ENCODE measurements at regions not wholly inside any gene's neighbourhood (a gene's known extent, or its start where the extent isn't known, plus 50 kb on each side); places are given as distances from the start of the nearest gene placed in this dataset.

GRCh38 chr6:67888886-67889681 lies 746.0 kb upstream of the ADGRB3 start:
- no peaks in the 10 kb centered on the region for H3K27me3 Mint-ChIP-seq
- H3K4me1 Mint-ChIP-seq, result no peaks in the 10 kb centered on the region
- DNase-seq (no peak), ATAC-seq (ENCODE audit: low read depth) (no peak)
- POLR2A ChIA-PET, result no interaction called here
- peaks cover 4% of the 10 kb centered on the region for H3K9me3 Mint-ChIP-seq
- H3K4me3 Mint-ChIP-seq, result no peak overlapping the region
- no peak overlapping the region for H3K27ac Mint-ChIP-seq
- no peaks in the 10 kb centered on the region for H3K36me3 Mint-ChIP-seq

- no peak overlapping the region for H3K27ac Mint-ChIP-seq
- POLR2A ChIA-PET, result no interaction called here
- no peaks in the 10 kb centered on the region for H3K4me1 Mint-ChIP-seq
- no peaks in the 10 kb centered on the region for H3K36me3 Mint-ChIP-seq
- no peaks in the 10 kb centered on the region for H3K27me3 Mint-ChIP-seq
- peaks cover 4% of the 10 kb centered on the region for H3K9me3 Mint-ChIP-seq
- DNase-seq, result no peak
- ATAC-seq (ENCODE audit: low read depth), result no peak
- no peak overlapping the region for H3K4me3 Mint-ChIP-seq
These were observed 746.6 kb upstream of the ADGRB3 start for GRCh38 chr6:67888546-67888885.

GRCh38 chr6:67887747-67888545 lies 747.1 kb upstream of the ADGRB3 start:
- ATAC-seq (ENCODE audit: low read depth) (no peak), DNase-seq (no peak)
- Mint-ChIP-seq H3K9me3 (peaks cover 4% of the 10 kb centered on the region), H3K27me3 (no peaks in the 10 kb centered on the region), H3K4me1 (no peaks in the 10 kb centered on the region), H3K36me3 (no peaks in the 10 kb centered on the region), H3K27ac (no peak overlapping the region), H3K4me3 (no peak overlapping the region)
- POLR2A ChIA-PET, result no interaction called here

DNA sequence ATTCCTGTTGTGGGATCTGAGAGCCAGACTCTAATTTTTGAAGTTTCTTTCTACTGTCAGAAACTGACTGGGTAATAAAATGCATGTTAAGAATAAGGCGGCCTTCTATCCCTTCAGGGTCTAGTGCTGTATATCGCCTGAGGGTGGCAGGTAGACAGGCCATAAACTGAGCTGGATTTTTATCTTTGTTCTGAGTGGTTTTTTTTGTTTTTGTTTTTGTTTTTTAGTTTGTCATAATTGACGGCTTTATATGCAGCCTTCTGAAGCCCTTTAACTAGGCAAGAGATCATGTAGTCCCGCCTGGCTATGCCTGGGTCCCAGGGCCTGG lies 747.7 kb upstream of the ADGRB3 start:
- H3K27me3 Mint-ChIP-seq, result no peaks in the 10 kb centered on the region
- no peak overlapping the region for H3K27ac Mint-ChIP-seq
- ATAC-seq (ENCODE audit: low read depth) (no peak), DNase-seq (no peak)
- POLR2A ChIA-PET, result no interaction called here
- no peaks in the 10 kb centered on the region for H3K36me3 Mint-ChIP-seq
- H3K4me3 Mint-ChIP-seq, result no peak overlapping the region
- H3K9me3 Mint-ChIP-seq, result peaks cover 4% of the 10 kb centered on the region
- no peaks in the 10 kb centered on the region for H3K4me1 Mint-ChIP-seq

DNA sequence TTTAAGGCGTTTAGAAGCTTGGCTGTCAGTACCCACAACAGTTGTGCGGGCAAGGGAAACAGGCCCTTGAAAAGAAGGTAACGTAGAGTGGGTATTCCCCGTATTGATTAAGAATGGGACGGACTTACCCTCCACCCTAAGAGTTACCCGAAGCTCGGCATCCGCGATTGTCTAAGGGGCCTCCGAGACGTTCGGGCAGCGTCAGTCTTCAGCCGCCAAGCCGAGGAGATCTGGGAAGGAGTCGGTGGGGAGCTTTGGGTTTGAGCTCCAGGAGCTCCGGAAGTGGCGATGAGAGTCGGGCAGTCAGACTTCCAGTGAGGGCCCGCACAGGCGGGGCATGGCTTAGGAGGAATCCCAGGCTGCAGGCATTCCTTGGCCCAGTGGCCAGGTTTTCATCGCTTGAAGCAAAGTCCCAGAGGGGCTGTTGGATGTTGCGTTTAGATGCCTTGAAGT lies 748.2 kb upstream of the ADGRB3 start:
- ATAC-seq (ENCODE audit: low read depth) (no peak), DNase-seq (no peak)
- no peaks in the 10 kb centered on the region for H3K36me3 Mint-ChIP-seq
- H3K9me3 Mint-ChIP-seq, result peaks cover 4% of the 10 kb centered on the region
- H3K4me1 Mint-ChIP-seq, result no peaks in the 10 kb centered on the region
- no peaks in the 10 kb centered on the region for H3K27me3 Mint-ChIP-seq
- H3K4me3 Mint-ChIP-seq, result no peak overlapping the region
- H3K27ac Mint-ChIP-seq, result no peak overlapping the region
- POLR2A ChIA-PET, result no interaction called here

DNA sequence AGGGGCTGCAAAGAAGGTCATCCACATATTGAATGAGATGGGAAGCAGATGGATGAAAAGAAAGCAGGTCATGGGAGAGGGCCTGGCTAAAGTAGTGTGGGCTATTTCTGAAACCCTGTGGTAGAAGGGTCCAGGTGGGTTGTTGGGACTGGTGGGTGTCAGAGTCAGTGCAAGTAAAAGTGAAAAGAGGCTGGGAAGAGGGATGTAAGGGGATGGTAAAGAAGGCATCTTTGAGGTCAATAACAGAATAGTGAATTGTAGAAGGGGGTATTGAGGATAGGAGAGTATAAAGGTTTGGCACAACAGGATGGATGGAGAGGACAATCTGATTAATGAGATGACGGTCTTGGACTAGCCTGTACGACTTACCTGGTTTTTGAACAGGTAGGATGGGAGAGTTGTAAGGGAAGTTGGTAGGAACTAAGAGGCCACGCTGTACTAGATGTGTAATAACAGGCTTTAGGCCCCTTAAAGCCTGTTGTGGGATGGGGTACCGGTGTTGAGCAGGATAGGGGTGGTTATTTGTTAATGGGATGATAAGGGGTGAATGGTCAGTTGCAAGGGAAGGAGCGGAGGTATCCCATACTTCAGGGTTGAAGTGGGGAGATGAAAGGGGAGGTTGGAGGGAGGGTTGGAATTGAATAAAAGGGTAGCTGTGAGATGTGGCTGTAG lies 748.9 kb upstream of the ADGRB3 start:
- Mint-ChIP-seq H3K27me3 (no peaks in the 10 kb centered on the region), H3K4me3 (no peak overlapping the region), H3K4me1 (no peaks in the 10 kb centered on the region), H3K27ac (no peak overlapping the region), H3K9me3 (peaks cover 4% of the 10 kb centered on the region), H3K36me3 (no peaks in the 10 kb centered on the region)
- ATAC-seq (ENCODE audit: low read depth) (no peak), DNase-seq (no peak)
- POLR2A ChIA-PET, result no interaction called here

- Mint-ChIP-seq H3K9me3 (peaks cover 4% of the 10 kb centered on the region), H3K27me3 (no peaks in the 10 kb centered on the region), H3K36me3 (no peaks in the 10 kb centered on the region), H3K4me3 (no peak overlapping the region), H3K4me1 (no peaks in the 10 kb centered on the region), H3K27ac (no peak overlapping the region)
- ATAC-seq (ENCODE audit: low read depth) (no peak), DNase-seq (no peak)
- POLR2A ChIA-PET, result no interaction called here
These were observed 749.7 kb upstream of the ADGRB3 start for GRCh38 chr6:67885081-67886033.

DNA sequence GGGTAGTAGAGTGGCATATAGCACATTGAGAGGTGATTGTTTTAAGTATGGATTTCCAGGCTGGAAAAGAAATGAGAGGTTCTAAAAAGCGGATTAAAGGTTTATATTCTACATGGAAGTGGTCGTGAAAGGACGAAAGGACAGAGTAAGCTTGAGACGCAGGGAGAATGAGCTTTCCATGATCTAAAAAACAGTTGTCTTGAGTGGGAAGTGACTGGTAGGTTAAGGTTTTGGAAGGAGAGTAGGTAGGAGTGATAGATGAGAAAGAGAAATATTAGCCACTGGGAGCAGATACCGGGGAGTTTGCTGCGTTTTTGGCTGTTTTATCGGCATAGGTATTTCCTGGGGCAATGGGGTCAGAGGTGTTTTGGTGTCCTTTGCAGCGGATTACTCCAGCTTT lies 750.6 kb upstream of the ADGRB3 start:
- Mint-ChIP-seq H3K4me3 (no peak overlapping the region), H3K27ac (no peak overlapping the region), H3K27me3 (no peaks in the 10 kb centered on the region), H3K36me3 (no peaks in the 10 kb centered on the region), H3K4me1 (no peaks in the 10 kb centered on the region), H3K9me3 (peaks cover 4% of the 10 kb centered on the region)
- ATAC-seq (ENCODE audit: low read depth), result no peak
- POLR2A ChIA-PET, result no interaction called here
- no peak for DNase-seq

GRCh38 chr6:67883500-67884366 lies 751.3 kb upstream of the ADGRB3 start:
- POLR2A ChIA-PET, result no interaction called here
- H3K4me1 Mint-ChIP-seq, result no peaks in the 10 kb centered on the region
- H3K4me3 Mint-ChIP-seq, result no peak overlapping the region
- no peak overlapping the region for H3K27ac Mint-ChIP-seq
- H3K9me3 Mint-ChIP-seq, result peaks cover 4% of the 10 kb centered on the region
- H3K27me3 Mint-ChIP-seq, result no peaks in the 10 kb centered on the region
- H3K36me3 Mint-ChIP-seq, result no peaks in the 10 kb centered on the region
- ATAC-seq (ENCODE audit: low read depth) (no peak), DNase-seq (no peak)

GRCh38 chr6:67882436-67883311 lies 752.4 kb upstream of the ADGRB3 start:
- Mint-ChIP-seq H3K36me3 (no peaks in the 10 kb centered on the region), H3K9me3 (no peaks in the 10 kb centered on the region), H3K27ac (no peak overlapping the region), H3K27me3 (no peaks in the 10 kb centered on the region), H3K4me3 (no peak overlapping the region), H3K4me1 (no peaks in the 10 kb centered on the region)
- POLR2A ChIA-PET, result no interaction called here
- ATAC-seq (ENCODE audit: low read depth) (no peak), DNase-seq (no peak)

DNA sequence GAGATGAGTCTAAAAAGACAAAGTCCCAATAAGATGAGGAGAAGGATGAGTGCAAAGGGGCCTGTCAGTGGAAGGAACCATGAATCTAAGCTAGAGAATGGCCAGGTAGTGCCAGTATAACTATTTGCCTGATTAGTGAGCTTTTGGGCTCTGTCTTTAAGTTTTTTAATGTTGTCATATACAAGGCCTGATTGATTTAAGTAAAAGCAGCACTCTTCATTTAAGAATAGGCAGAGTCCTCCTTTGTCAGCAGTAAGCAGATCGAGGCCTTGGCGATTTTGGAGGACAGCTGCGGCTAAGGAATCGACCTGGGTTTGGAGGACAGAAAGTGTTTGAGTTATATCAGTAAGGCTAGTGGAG lies 753.4 kb upstream of the ADGRB3 start:
- H3K27me3 Mint-ChIP-seq, result no peaks in the 10 kb centered on the region
- H3K4me1 Mint-ChIP-seq, result no peaks in the 10 kb centered on the region
- H3K9me3 Mint-ChIP-seq, result no peaks in the 10 kb centered on the region
- ATAC-seq (ENCODE audit: low read depth) (no peak), DNase-seq (no peak)
- POLR2A ChIA-PET, result no interaction called here
- no peak overlapping the region for H3K4me3 Mint-ChIP-seq
- no peaks in the 10 kb centered on the region for H3K36me3 Mint-ChIP-seq
- no peak overlapping the region for H3K27ac Mint-ChIP-seq
